ENCODE measurements at regions not wholly inside any gene's neighbourhood (a gene's known extent, or its start where the extent isn't known, plus 50 kb on each side); places are given as distances from the start of the nearest gene placed in this dataset.

- WGBS = 82% methylated on average over 16 of the region's 16 CpGs
- no peak overlapping the region for H3K27ac ChIP-seq (ENCODE audit: low read length)
- H3K4me1 ChIP-seq (ENCODE audit: control insufficient read depth, insufficient read depth, low read length) = no peaks in the 10 kb centered on the region
- H3K27me3 ChIP-seq (ENCODE audit: control insufficient read depth, insufficient read depth) = no peaks in the 10 kb centered on the region
- DNase-seq (no peak), ATAC-seq (no peak)
- intact Hi-C loops (cut with DNase I) = no loop called here
- H3K4me3 ChIP-seq (ENCODE audit: low read length) = no peak overlapping the region
- H3K9me3 ChIP-seq (ENCODE audit: control insufficient read depth, low read length) = no peaks in the 10 kb centered on the region
Observed at GRCh38 chr9:21638104-21638503, 156.0 kb upstream of the IFNE start.

- intact Hi-C loops (cut with DNase I) = no loop called here
- no peak overlapping the region for H3K4me3 ChIP-seq (ENCODE audit: low read length)
- H3K9me3 ChIP-seq (ENCODE audit: control insufficient read depth, low read length) = no peaks in the 10 kb centered on the region
- no peak for DNase-seq
- H3K27me3 ChIP-seq (ENCODE audit: control insufficient read depth, insufficient read depth) = no peaks in the 10 kb centered on the region
- WGBS = 80% methylated on average over 3 of the region's 3 CpGs
- ATAC-seq = no peak
- H3K27ac ChIP-seq (ENCODE audit: low read length) = no peak overlapping the region
- no peaks in the 10 kb centered on the region for H3K4me1 ChIP-seq (ENCODE audit: control insufficient read depth, insufficient read depth, low read length)
Observed at GRCh38 chr9:21653091-21653490, 149.3 kb upstream of the MTAP start.

- 68% methylated on average over 1 of the region's 1 CpG for WGBS
- DNase-seq = no peak
- no peaks in the 10 kb centered on the region for H3K9me3 ChIP-seq (ENCODE audit: control insufficient read depth, low read length)
- ATAC-seq = no peak
- H3K4me1 ChIP-seq (ENCODE audit: control insufficient read depth, insufficient read depth, low read length) = no peaks in the 10 kb centered on the region
- H3K27me3 ChIP-seq (ENCODE audit: control insufficient read depth, insufficient read depth) = no peaks in the 10 kb centered on the region
- H3K27ac ChIP-seq (ENCODE audit: low read length) = no peak overlapping the region
- no peak overlapping the region for H3K4me3 ChIP-seq (ENCODE audit: low read length)
- intact Hi-C loops (cut with DNase I) = no loop called here
Observed at GRCh38 chr9:21653589-21653988, 148.8 kb upstream of the MTAP start.

DNA sequence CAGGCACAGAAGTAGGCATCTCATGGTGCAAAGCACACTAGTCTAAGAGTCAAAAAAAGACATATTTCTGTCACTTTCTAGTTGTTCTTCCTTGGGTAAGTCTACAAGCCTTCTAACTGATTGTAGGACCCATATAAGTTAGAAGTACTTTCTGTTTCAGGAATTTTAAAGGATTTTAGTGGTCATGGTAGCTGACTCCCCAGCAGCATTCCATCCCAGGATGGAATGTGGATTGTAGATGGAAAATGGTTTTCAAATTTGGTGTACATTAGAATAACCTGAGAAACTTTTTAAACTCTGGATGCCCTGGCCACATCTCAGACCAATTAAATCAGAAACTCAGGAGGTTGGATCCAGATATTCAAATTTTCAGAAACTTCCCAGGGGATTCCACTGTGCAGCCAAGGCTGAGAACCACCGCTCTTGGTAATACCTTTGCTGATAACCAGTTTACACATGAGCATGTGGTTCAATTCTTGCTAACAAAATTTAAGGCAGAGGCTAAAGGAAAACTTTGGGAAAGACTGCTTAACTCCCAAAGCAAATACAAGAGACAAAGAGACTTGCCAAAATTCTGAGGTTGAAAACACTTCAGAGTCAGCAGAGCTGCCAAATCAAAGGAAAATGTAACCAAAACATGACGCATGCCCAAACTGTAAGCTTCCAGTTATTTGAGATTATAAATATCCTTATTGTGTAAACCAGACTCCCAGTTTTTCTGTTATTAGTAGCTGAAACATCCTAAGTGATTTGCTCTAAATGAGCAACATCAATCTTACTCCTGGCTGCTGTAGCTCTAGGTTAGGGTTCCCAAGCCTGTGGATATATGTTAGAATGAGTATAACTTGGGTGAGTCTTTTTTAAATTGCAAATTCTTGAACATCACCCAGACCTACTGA, 145.4 kb upstream of the MTAP start:
- H3K4me1 ChIP-seq (ENCODE audit: control insufficient read depth, insufficient read depth, low read length) = no peaks in the 10 kb centered on the region
- H3K27me3 ChIP-seq (ENCODE audit: control insufficient read depth, insufficient read depth) = no peaks in the 10 kb centered on the region
- DNase-seq (peak in 1 of 3 donors; percentile 42), ATAC-seq (peak; percentile 36 to 88)
- H3K4me3 ChIP-seq (ENCODE audit: low read length) = no peak overlapping the region
- intact Hi-C loops (cut with DNase I) = no loop called here
- H3K27ac ChIP-seq (ENCODE audit: low read length) = no peak overlapping the region
- H3K9me3 ChIP-seq (ENCODE audit: control insufficient read depth, low read length) = no peaks in the 10 kb centered on the region
- WGBS = 42% methylated on average over 2 of the region's 2 CpGs

GRCh38 chr9:21657966-21658667, 144.3 kb upstream of the MTAP start:
- no peaks in the 10 kb centered on the region for H3K27me3 ChIP-seq (ENCODE audit: control insufficient read depth, insufficient read depth)
- DNase-seq (no peak), ATAC-seq (no peak)
- H3K4me1 ChIP-seq (ENCODE audit: control insufficient read depth, insufficient read depth, low read length) = no peaks in the 10 kb centered on the region
- H3K4me3 ChIP-seq (ENCODE audit: low read length) = no peak overlapping the region
- H3K27ac ChIP-seq (ENCODE audit: low read length) = no peak overlapping the region
- intact Hi-C loops (cut with DNase I) = no loop called here
- WGBS = 63% methylated on average over 2 of the region's 2 CpGs
- H3K9me3 ChIP-seq (ENCODE audit: control insufficient read depth, low read length) = no peaks in the 10 kb centered on the region

- no peak for DNase-seq
- H3K27me3 ChIP-seq (ENCODE audit: control insufficient read depth, insufficient read depth) = no peaks in the 10 kb centered on the region
- no peaks in the 10 kb centered on the region for H3K9me3 ChIP-seq (ENCODE audit: control insufficient read depth, low read length)
- intact Hi-C loops (cut with DNase I) = no loop called here
- H3K4me1 ChIP-seq (ENCODE audit: control insufficient read depth, insufficient read depth, low read length) = no peaks in the 10 kb centered on the region
- H3K27ac ChIP-seq (ENCODE audit: low read length) = no peak overlapping the region
- ATAC-seq = no peak
- H3K4me3 ChIP-seq (ENCODE audit: low read length) = no peak overlapping the region
Observed at GRCh38 chr9:21660976-21661375, 141.5 kb upstream of the MTAP start.

DNA sequence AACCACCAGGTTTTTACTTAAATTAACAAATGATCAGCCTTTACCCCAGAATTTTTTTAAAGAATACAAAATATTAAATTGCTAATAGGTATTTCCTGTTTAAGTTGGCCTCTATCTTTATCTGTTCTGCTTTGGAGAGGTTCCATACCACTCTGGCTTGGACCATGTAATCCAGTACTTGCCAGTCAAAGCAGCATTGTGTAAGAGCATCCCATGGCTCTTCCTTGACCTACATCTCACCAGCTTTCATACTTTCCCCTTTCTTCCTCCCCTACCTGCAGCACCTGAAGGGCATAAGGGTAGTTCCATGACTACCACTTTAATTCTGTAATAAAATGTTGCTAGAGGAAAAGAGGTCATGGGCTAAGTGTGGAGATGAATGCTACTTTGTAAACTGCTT, 140.8 kb upstream of the MTAP start:
- DNase-seq (no peak), ATAC-seq (no peak)
- Histone ChIP-seq H3K9me3 (ENCODE audit: control insufficient read depth, low read length) (no peaks in the 10 kb centered on the region), H3K4me1 (ENCODE audit: control insufficient read depth, insufficient read depth, low read length) (no peaks in the 10 kb centered on the region), H3K4me3 (ENCODE audit: low read length) (no peak overlapping the region), H3K27me3 (ENCODE audit: control insufficient read depth, insufficient read depth) (no peaks in the 10 kb centered on the region), H3K27ac (ENCODE audit: low read length) (no peak overlapping the region)
- intact Hi-C loops (cut with DNase I) = no loop called here

DNA sequence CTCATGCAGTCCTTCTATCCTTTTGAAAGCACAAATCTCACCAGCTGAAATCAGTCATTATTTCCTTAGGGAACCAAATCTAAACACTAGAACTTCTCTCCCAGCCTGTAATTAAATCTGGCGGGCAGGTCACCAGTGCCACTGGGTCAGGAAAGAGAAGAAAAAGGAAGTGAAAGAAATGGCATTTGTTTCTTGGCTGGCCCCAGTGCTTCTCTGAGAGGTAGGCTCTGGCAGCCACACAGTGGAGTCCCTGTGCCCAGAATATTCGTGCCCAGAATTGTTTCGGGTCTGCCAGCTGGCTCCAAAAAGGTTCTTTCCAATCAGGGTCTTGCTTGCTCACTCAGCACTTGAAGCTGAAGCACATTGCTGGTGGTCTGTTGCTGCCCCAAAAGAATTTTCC, 133.9 kb upstream of the MTAP start:
- DNase-seq (peak in 2 of 3 donors; percentile 43 to 44), ATAC-seq (no peak)
- H3K27me3 ChIP-seq (ENCODE audit: control insufficient read depth, insufficient read depth) = no peaks in the 10 kb centered on the region
- no peaks in the 10 kb centered on the region for H3K9me3 ChIP-seq (ENCODE audit: control insufficient read depth, low read length)
- intact Hi-C loops (cut with DNase I) = no loop called here
- 39% methylated on average over 3 of the region's 3 CpGs for WGBS
- no peak overlapping the region for H3K4me3 ChIP-seq (ENCODE audit: low read length)
- H3K4me1 ChIP-seq (ENCODE audit: control insufficient read depth, insufficient read depth, low read length) = no peaks in the 10 kb centered on the region
- H3K27ac ChIP-seq (ENCODE audit: low read length) = no peak overlapping the region

GRCh38 chr9:21669701-21670100, 132.7 kb upstream of the MTAP start:
- Histone ChIP-seq H3K9me3 (ENCODE audit: control insufficient read depth, low read length) (no peaks in the 10 kb centered on the region), H3K27ac (ENCODE audit: low read length) (no peak overlapping the region), H3K4me3 (ENCODE audit: low read length) (no peak overlapping the region), H3K27me3 (ENCODE audit: control insufficient read depth, insufficient read depth) (no peaks in the 10 kb centered on the region), H3K4me1 (ENCODE audit: control insufficient read depth, insufficient read depth, low read length) (no peaks in the 10 kb centered on the region)
- 67% methylated on average over 3 of the region's 3 CpGs for WGBS
- ATAC-seq (no peak), DNase-seq (no peak)
- intact Hi-C loops (cut with DNase I) = no loop called here

DNA sequence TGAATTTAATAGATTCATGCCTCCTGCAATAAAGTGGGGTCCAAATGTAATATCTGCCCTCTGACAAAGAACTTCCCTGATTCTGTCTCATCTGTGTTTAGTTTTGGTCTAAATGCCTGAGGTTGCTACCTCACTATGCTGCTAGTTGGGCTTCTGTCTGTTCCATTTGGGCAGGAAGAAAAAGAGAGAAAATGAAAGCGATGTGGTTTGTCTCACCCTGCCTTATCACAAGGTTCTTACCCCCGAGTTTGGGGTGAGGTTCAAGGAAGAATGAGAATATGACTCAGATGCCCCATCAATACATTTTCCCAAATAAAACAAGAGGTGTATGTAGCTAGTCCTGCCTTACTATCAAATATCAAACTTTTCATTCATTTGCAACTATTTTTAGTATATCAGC, 132.1 kb upstream of the MTAP start:
- no peaks in the 10 kb centered on the region for H3K4me1 ChIP-seq (ENCODE audit: control insufficient read depth, insufficient read depth, low read length)
- H3K27ac ChIP-seq (ENCODE audit: low read length) = no peak overlapping the region
- intact Hi-C loops (cut with DNase I) = no loop called here
- DNase-seq = no peak
- H3K27me3 ChIP-seq (ENCODE audit: control insufficient read depth, insufficient read depth) = no peaks in the 10 kb centered on the region
- no peak for ATAC-seq
- no peak overlapping the region for H3K4me3 ChIP-seq (ENCODE audit: low read length)
- no peaks in the 10 kb centered on the region for H3K9me3 ChIP-seq (ENCODE audit: control insufficient read depth, low read length)
- WGBS = 66% methylated on average over 2 of the region's 2 CpGs

GRCh38 chr9:21672140-21672539, 130.3 kb upstream of the MTAP start:
- H3K4me3 ChIP-seq (ENCODE audit: low read length) = no peak overlapping the region
- DNase-seq (no peak), ATAC-seq (no peak)
- no peaks in the 10 kb centered on the region for H3K4me1 ChIP-seq (ENCODE audit: control insufficient read depth, insufficient read depth, low read length)
- intact Hi-C loops (cut with DNase I) = no loop called here
- no peaks in the 10 kb centered on the region for H3K9me3 ChIP-seq (ENCODE audit: control insufficient read depth, low read length)
- no peaks in the 10 kb centered on the region for H3K27me3 ChIP-seq (ENCODE audit: control insufficient read depth, insufficient read depth)
- WGBS = 57% methylated on average over 4 of the region's 4 CpGs
- H3K27ac ChIP-seq (ENCODE audit: low read length) = no peak overlapping the region

Data from right cardiac atrium (tissue), 5 donors.